GM12878 (cell line): ENCODE measurements at regions not wholly inside any gene's neighbourhood (a gene's known extent, or its start where the extent isn't known, plus 50 kb on each side); places are given as distances from the start of the nearest gene placed in this dataset.
"Not testable (repeated sequence)": the region's sequence is repeated elsewhere in the genome, so short reads cannot be mapped to it uniquely, and the experiment has no call there.

Source experiments
- ATAC-seq: fragments of 200-7000 bp; cut with Tn5 transposase; 3 replicates; pipeline ENCODE4 v1.9.1; 2020; ENCODE audit warnings: mild to moderate bottlenecking, moderate library complexity
- BruUV-seq: library from RNA; stranded (reverse); fragments of 400-500 nt; replicated peaks from 2 replicates; lab custom pipeline; 2021; lab: Mats Ljungman, UMichigan
- CTCF ChIA-PET: fragments of 300-600 bp; sonication (Branson Sonifier 250); formaldehyde crosslinking; extraction: SDS; loops from one replicate; lab custom pipeline; 2021; ENCODE audit warnings: inconsistent platforms; lab: Yijun Ruan, JAX
- POLR2A ChIA-PET: fragments of 350-600 bp; formaldehyde crosslinking; extraction: SDS; loops from one replicate; lab custom pipeline; 2021; ENCODE audit warnings: inconsistent platforms; lab: Charles Lee
- RAD21 ChIA-PET: fragments of 300-600 bp; sonication (Branson Sonifier 250); formaldehyde crosslinking; loops from one replicate; lab custom pipeline; 2023; ENCODE audit warnings: antibody characterized with exemption; ENCODE audit not compliant: unreplicated experiment; lab: Charles Lee
- SMC1A ChIA-PET: fragments of 300-600 bp; sonication (Branson Sonifier 250); formaldehyde crosslinking; loops from one replicate; lab custom pipeline; 2023; ENCODE audit not compliant: unreplicated experiment, uncharacterized antibody; lab: Charles Lee
- DNase-seq: peaks from one replicate; pipeline ENCODE4 v3.0.0-alpha.2; 2011; ENCODE audit warnings: low read depth, low spot score
- FAIRE-seq: peaks from 3 replicates; lab custom pipeline; 2011; peaks lifted over from hg19 to GRCh38; lab: Jason Lieb, UNC
- H2AFZ ChIP-seq: 2 replicates; pipeline ENCODE4 v1.6.0; 2011; ENCODE audit warnings: low read depth, low read length, control low read depth; ENCODE audit not compliant: control insufficient read depth
- H3K27ac ChIP-seq: 2 replicates; pipeline ENCODE4 v1.5.1; 2011; ENCODE audit warnings: control low read depth; ENCODE audit not compliant: control insufficient read depth, insufficient read depth
- H3K27me3 ChIP-seq, 2 experiments: replicated peaks in 1 of 2; 2 replicates each; pipeline versions ENCODE4 v1.6.0 to v1.6.1; 2011; ENCODE audit warnings: low read length in 1 of 2; ENCODE audit not compliant: control insufficient read depth in 2 of 2, insufficient read depth in 2 of 2
- H3K36me3 ChIP-seq, 2 experiments: 2 replicates each; pipeline ENCODE4 v1.5.1; 2011; ENCODE audit warnings: low read length in 1 of 2; ENCODE audit not compliant: control insufficient read depth in 2 of 2, insufficient read depth in 2 of 2
- H3K4me1 ChIP-seq: 2 replicates; pipeline ENCODE4 v1.6.1; 2011; ENCODE audit warnings: mild to moderate bottlenecking, low read length, moderate library complexity, mixed read lengths; ENCODE audit not compliant: control insufficient read depth, insufficient read depth
- H3K4me2 ChIP-seq: 2 replicates; pipeline ENCODE4 v1.6.0; 2011; ENCODE audit warnings: control low read depth; ENCODE audit not compliant: control insufficient read depth, insufficient read depth
- H3K4me3 ChIP-seq: fragments of 200-600 bp; sonication (generic); 2 replicates; pipeline ENCODE4 v1.5.1; 2016
- H3K79me2 ChIP-seq: 2 replicates; pipeline ENCODE4 v1.6.0; 2011; ENCODE audit warnings: low read length; ENCODE audit not compliant: control insufficient read depth, insufficient read depth
- H3K9ac ChIP-seq: 2 replicates; pipeline ENCODE4 v1.8.0; 2011; ENCODE audit warnings: low read length, control low read depth, mixed read lengths; ENCODE audit not compliant: control insufficient read depth, insufficient read depth
- H3K9me3 ChIP-seq: replicated peaks from 3 replicates; pipeline ENCODE4 v1.5.1; 2011; ENCODE audit warnings: mild to moderate bottlenecking, low read length; ENCODE audit not compliant: control insufficient read depth, insufficient read depth
- H4K20me1 ChIP-seq: 2 replicates; pipeline ENCODE4 v1.6.0; 2011; ENCODE audit not compliant: control insufficient read depth, insufficient read depth
- CTCF ChIP-seq, 3 experiments: IDR thresholded peaks in 2 of 3; conservative IDR thresholded peaks in 1 of 3; 2 replicates each; pipeline ENCODE4 v1.5.1; 2011; ENCODE audit warnings: low read depth in 3 of 3, low read length in 3 of 3, mild to moderate bottlenecking in 3 of 3, control low read depth in 2 of 3, moderate library complexity in 2 of 3, inconsistent platforms in 1 of 3, mixed read lengths in 1 of 3; ENCODE audit not compliant: control insufficient read depth in 2 of 3, insufficient read depth in 1 of 3; ENCODE audit errors: extremely low read depth in 1 of 3
- RAD21 ChIP-seq: IDR thresholded peaks from 2 replicates; pipeline ENCODE4 v1.6.1; 2011; ENCODE audit warnings: mild to moderate bottlenecking, low read depth, low read length, moderate library complexity; ENCODE audit not compliant: insufficient read depth
- SMC3 ChIP-seq: IDR thresholded peaks from 2 replicates; pipeline ENCODE4 v1.6.1; 2011; ENCODE audit warnings: low read length, improper control_type of control experiment, borderline replicate concordance
- WGBS: methylation state at CpG from one replicate; pipeline ENCODE4 v1.1.6; 2016; ENCODE audit warnings: low lambda C conversion rate; ENCODE audit not compliant: insufficient replicate concordance, insufficient coverage; ENCODE audit errors: missing lambda C conversion rate; 5-methylcytosine and 5-hydroxymethylcytosine counted together
- in situ Hi-C: fragments of 300-500 bp; cut with MboI; formaldehyde crosslinking; loops from 9 replicates; pipeline ENCODE4 v1.14.3; 2018; ENCODE audit warnings: mixed read lengths
- intact Hi-C: fragments of 100-400 bp; cut with micrococcal nuclease; formaldehyde crosslinking; loops from one replicate; pipeline ENCODE4 v1.14.2; 2022; ENCODE audit not compliant: unreplicated experiment

DNA sequence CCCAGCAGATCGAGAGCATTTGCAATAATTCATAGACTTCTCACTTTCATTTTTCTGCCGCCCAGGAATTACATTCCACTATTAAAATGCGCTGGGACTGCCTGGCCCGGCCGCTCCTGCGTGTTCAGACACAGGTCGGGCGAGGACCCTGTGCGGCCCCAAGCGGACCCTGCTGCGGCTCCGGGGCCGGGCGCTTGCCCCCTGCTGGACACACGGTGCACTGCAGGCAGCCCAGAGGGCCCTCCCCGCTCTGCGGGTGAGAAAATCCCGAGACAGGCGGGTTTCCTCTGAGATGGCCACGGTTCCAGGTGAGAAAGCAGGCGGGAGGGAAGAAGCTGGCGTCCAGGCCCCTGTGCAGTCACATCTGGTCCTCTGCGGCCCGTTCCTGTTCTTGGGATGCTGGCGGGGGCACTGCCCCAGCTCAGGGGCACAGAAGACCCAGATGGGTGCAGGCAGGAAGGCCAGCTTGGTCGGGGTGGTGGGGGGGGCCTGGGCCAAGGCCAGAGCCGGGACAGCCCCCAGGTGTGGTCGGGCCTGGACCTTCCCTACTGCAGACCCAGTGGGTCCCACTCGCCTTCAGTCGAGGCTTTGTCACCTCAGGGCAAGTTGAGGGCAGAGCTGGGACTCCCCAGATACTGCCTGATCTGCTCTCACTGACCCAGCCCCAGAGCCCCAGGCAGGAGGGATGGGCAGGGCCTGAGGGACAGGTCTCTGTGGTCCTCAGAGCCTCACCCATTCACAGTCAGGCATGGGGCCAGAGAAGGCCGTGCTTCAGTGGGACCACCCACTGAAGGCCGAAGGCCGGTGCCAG is 135.1 kb downstream of the FAM53A start:
- in situ Hi-C loops, FAIRE-seq, intact Hi-C loops, H3K9me3 ChIP-seq, H3K27ac ChIP-seq, H3K36me3 ChIP-seq, H4K20me1 ChIP-seq, RAD21 ChIA-PET, BruUV-seq, H3K27me3 ChIP-seq, H3K79me2 ChIP-seq, H2AFZ ChIP-seq, DNase-seq, H3K4me2 ChIP-seq, H3K9ac ChIP-seq, SMC1A ChIA-PET, H3K4me3 ChIP-seq, H3K4me1 ChIP-seq: not testable (repeated sequence)
- 14% methylated on average over 32 of the region's 33 CpGs for WGBS
- ChIA-PET POLR2A (interaction anchor here (0.6 kb wide), 1 partner anchor 105 kb away, joined by 3 read pairs; no protein-coding TSS in a partner anchor), CTCF (interaction anchor here (0.7 to 1.2 kb wide), 3 partner anchors 42 to 176 kb away, joined by 3 to 4 read pairs (median 3); no protein-coding TSS in a partner anchor)
- TF ChIP-seq CTCF (IDR thresholded peaks at IDR 0.05 in 2 of 3, conservative IDR thresholded peaks at IDR 0.05 in 1 of 3; ENCODE audit: control insufficient read depth in 2 of 3, extremely low read depth in 1 of 3, insufficient read depth in 1 of 3, low read depth in 3 of 3, low read length in 3 of 3) = peak; percentile 53 to 84 (median 65)
- TF ChIP-seq SMC3 = 0 out of 2 replicates have a peak, but pooled peaks have one; percentile 13
- peak; percentile 30; the same call in 1 of the 2 replicates for TF ChIP-seq RAD21
- ATAC-seq = peak; percentile 97
